H9 (cell line): ENCODE measurements at regions not wholly inside any gene's neighbourhood (a gene's known extent, or its start where the extent isn't known, plus 50 kb on each side); places are given as distances from the start of the nearest gene placed in this dataset.

ENCODE experiments used
- DNase-seq: peaks from one replicate; pipeline ENCODE4 v3.0.0-alpha.2; 2017
- H2AFZ ChIP-seq: one replicate; pipeline ENCODE4 v1.6.1; 2013; ENCODE audit warnings: mild to moderate bottlenecking, low read length, control low read depth, moderate library complexity
- H2AK5ac ChIP-seq: 2 replicates; pipeline ENCODE4 v1.6.1; 2013; ENCODE audit warnings: low read length, control low read depth, mixed read lengths; ENCODE audit not compliant: insufficient read length
- H2BK120ac ChIP-seq: one replicate; pipeline ENCODE4 v1.6.1; 2013; ENCODE audit warnings: low read depth, mild to moderate bottlenecking, low read length, control low read depth, inconsistent platforms; ENCODE audit not compliant: poor library complexity, severe bottlenecking
- H2BK12ac ChIP-seq: 2 replicates; pipeline ENCODE4 v1.6.1; 2013; ENCODE audit warnings: low read length, control low read depth, mixed read lengths, low read depth; ENCODE audit not compliant: insufficient read length
- H2BK15ac ChIP-seq: 2 replicates; pipeline ENCODE4 v1.6.1; 2013; ENCODE audit warnings: low read depth, low read length, control low read depth
- H2BK20ac ChIP-seq: one replicate; pipeline ENCODE4 v1.6.1; 2013; ENCODE audit warnings: low read depth, mild to moderate bottlenecking, low read length, control low read depth, inconsistent platforms; ENCODE audit not compliant: poor library complexity, severe bottlenecking
- H2BK5ac ChIP-seq: 2 replicates; pipeline ENCODE4 v1.6.1; 2013; ENCODE audit warnings: low read length, control low read depth, mixed read lengths; ENCODE audit not compliant: insufficient read length
- H3K14ac ChIP-seq: 2 replicates; pipeline ENCODE4 v1.6.1; 2013; ENCODE audit warnings: low read length, control low read depth; ENCODE audit not compliant: insufficient read depth
- H3K18ac ChIP-seq: 2 replicates; pipeline ENCODE4 v1.6.1; 2013; ENCODE audit warnings: low read depth, mild to moderate bottlenecking, mixed read lengths, low read length, control low read depth; ENCODE audit not compliant: insufficient read length
- H3K23ac ChIP-seq: 2 replicates; pipeline ENCODE4 v1.6.1; 2013; ENCODE audit warnings: low read length, control low read depth, mixed read lengths, low read depth; ENCODE audit not compliant: insufficient read length
- H3K23me2 ChIP-seq: 2 replicates; pipeline ENCODE4 v1.6.1; 2013; ENCODE audit warnings: low read depth, mild to moderate bottlenecking, mixed read lengths, low read length, control low read depth; ENCODE audit not compliant: insufficient read length, poor library complexity, severe bottlenecking
- H3K27ac ChIP-seq: 2 replicates; pipeline ENCODE4 v1.5.1; 2013; ENCODE audit warnings: low read length, control low read depth, mixed read lengths, low read depth; ENCODE audit not compliant: insufficient read length
- H3K27me3 ChIP-seq: 2 replicates; pipeline ENCODE4 v1.6.1; 2013; ENCODE audit warnings: low read length, control low read depth, inconsistent platforms; ENCODE audit not compliant: insufficient read depth
- H3K4ac ChIP-seq: 2 replicates; pipeline ENCODE4 v1.6.1; 2013; ENCODE audit warnings: low read depth, mild to moderate bottlenecking, control low read depth, inconsistent platforms, low read length, moderate library complexity
- H3K4me1 ChIP-seq: 2 replicates; pipeline ENCODE4 v1.6.1; 2013; ENCODE audit warnings: low read length, control low read depth, inconsistent platforms; ENCODE audit not compliant: insufficient read depth
- H3K4me2 ChIP-seq: 2 replicates; pipeline ENCODE4 v1.6.1; 2013; ENCODE audit warnings: low read length, control low read depth, mixed read lengths; ENCODE audit not compliant: insufficient read length, insufficient read depth
- H3K56ac ChIP-seq: 2 replicates; pipeline ENCODE4 v1.6.1; 2013; ENCODE audit warnings: low read depth, mild to moderate bottlenecking, mixed read lengths, low read length, control low read depth; ENCODE audit not compliant: insufficient read length
- H3K79me1 ChIP-seq: 2 replicates; pipeline ENCODE4 v1.6.1; 2013; ENCODE audit warnings: low read depth, mild to moderate bottlenecking, moderate library complexity, low read length, control low read depth, inconsistent platforms; ENCODE audit not compliant: insufficient read depth, poor library complexity, severe bottlenecking
- H3K79me2 ChIP-seq: 2 replicates; pipeline ENCODE4 v1.6.1; 2013; ENCODE audit warnings: low read length, control low read depth, inconsistent platforms; ENCODE audit not compliant: insufficient read depth
- H3K9ac ChIP-seq: 2 replicates; pipeline ENCODE4 v1.6.1; 2013; ENCODE audit warnings: low read length, control low read depth, mixed read lengths; ENCODE audit not compliant: insufficient read length; ENCODE audit errors: extremely low read depth
- H3K9me3 ChIP-seq: one replicate; pipeline ENCODE4 v1.6.1; 2013; ENCODE audit warnings: low read depth, low read length, inconsistent platforms; ENCODE audit not compliant: control insufficient read depth
- H3T11ph ChIP-seq: one replicate; pipeline ENCODE4 v1.6.1; 2013; ENCODE audit warnings: mild to moderate bottlenecking, low read length, control low read depth, inconsistent platforms
- H4K20me1 ChIP-seq: one replicate; pipeline ENCODE4 v1.6.1; 2013; ENCODE audit not compliant: control insufficient read depth, insufficient read length, insufficient read depth
- H4K5ac ChIP-seq: 2 replicates; pipeline ENCODE4 v1.6.1; 2013; ENCODE audit warnings: low read depth, mild to moderate bottlenecking, mixed read lengths, low read length, control low read depth; ENCODE audit not compliant: insufficient read length
- H4K8ac ChIP-seq: replicated peaks from 2 replicates; pipeline ENCODE4 v1.6.1; 2013; ENCODE audit warnings: low read length, control low read depth, mixed read lengths, low read depth; ENCODE audit not compliant: insufficient read length
- H4K91ac ChIP-seq: 2 replicates; pipeline ENCODE4 v1.6.1; 2013; ENCODE audit warnings: low read depth, mild to moderate bottlenecking, moderate library complexity, mixed read lengths, low read length, control low read depth; ENCODE audit not compliant: insufficient read length
- H3K27ac Mint-ChIP-seq, 3 experiments: 2 replicates in 2 of 3; 3 replicates in 1 of 3; pipeline ENCODE4 v1.8.0; 2020 to 2021; ENCODE audit warnings: mixed read lengths in 3 of 3, mild to moderate bottlenecking in 1 of 3, moderate library complexity in 1 of 3
- H3K27me3 Mint-ChIP-seq: 2 replicates; pipeline ENCODE4 v1.8.0; 2021; ENCODE audit warnings: low read depth, mild to moderate bottlenecking, moderate library complexity, mixed read lengths
- H3K36me3 Mint-ChIP-seq, 3 experiments: 2 replicates in 2 of 3; 3 replicates in 1 of 3; pipeline ENCODE4 v1.8.0; 2020 to 2021; ENCODE audit warnings: low read depth in 3 of 3, mixed read lengths in 3 of 3; ENCODE audit not compliant: insufficient read depth in 1 of 3
- H3K4me1 Mint-ChIP-seq, 2 experiments: 2 replicates each; pipeline ENCODE4 v1.8.0; 2020; ENCODE audit warnings: mixed read lengths in 2 of 2
- H3K4me3 Mint-ChIP-seq, 2 experiments: 2 replicates in 1 of 2; 3 replicates in 1 of 2; pipeline ENCODE4 v1.8.0; 2020 to 2021; ENCODE audit warnings: mild to moderate bottlenecking in 2 of 2, mixed read lengths in 2 of 2, moderate library complexity in 1 of 2
- H3K9me3 Mint-ChIP-seq, 2 experiments: 2 replicates in 1 of 2; 3 replicates in 1 of 2; pipeline ENCODE4 v1.8.0; 2020; ENCODE audit warnings: mild to moderate bottlenecking in 2 of 2, mixed read lengths in 2 of 2, moderate library complexity in 1 of 2
- CTCF ChIP-seq: fragments of 200-600 bp; sonication (generic); conservative IDR thresholded peaks from 3 replicates; pipeline ENCODE4 v1.8.0; 2021; ENCODE audit warnings: antibody characterized with exemption, mild to moderate bottlenecking

GRCh38 chr17:71488851-71489250 is 632.0 kb upstream of the SOX9 start:
- Histone ChIP-seq H2BK120ac (no peak overlapping the region), H3K23ac (no peak overlapping the region), H3K79me1 (no peaks in the 10 kb centered on the region), H2BK15ac (no peak overlapping the region), H3K27ac (no peak overlapping the region), H3K18ac (no peak overlapping the region), H3K9ac (no peak overlapping the region), H2BK5ac (no peak overlapping the region), H4K8ac (no peak overlapping the region), H2AFZ (no peak overlapping the region), H3K4me2 (no peak overlapping the region), H3K56ac (no peak overlapping the region), H3K14ac (no peak overlapping the region), H3K4ac (no peak overlapping the region), H4K5ac (no peak overlapping the region), H3K27me3 (no peaks in the 10 kb centered on the region), H3T11ph (no peak overlapping the region), H4K91ac (no peak overlapping the region), H2BK20ac (no peak overlapping the region), H2AK5ac (no peak overlapping the region), H3K23me2 (no peaks in the 10 kb centered on the region), H3K9me3 (no peaks in the 10 kb centered on the region), H3K79me2 (no peaks in the 10 kb centered on the region), H3K4me1 (no peaks in the 10 kb centered on the region), H4K20me1 (no peaks in the 10 kb centered on the region), H2BK12ac (no peak overlapping the region)
- no peak overlapping the region for H3K4me3 Mint-ChIP-seq
- no peak for TF ChIP-seq CTCF
- DNase-seq, result no peak
- no peaks in the 10 kb centered on the region for H3K36me3 Mint-ChIP-seq
- no peaks in the 10 kb centered on the region for H3K4me1 Mint-ChIP-seq
- H3K27me3 Mint-ChIP-seq, result peaks cover 2% of the 10 kb centered on the region; the same call in 1 of the 2 replicates
- H3K9me3 Mint-ChIP-seq, result no peaks in the 10 kb centered on the region
- H3K27ac Mint-ChIP-seq, result no peak overlapping the region
